SU-DHL-6 (cell line): ENCODE measurements at regions not wholly inside any gene's neighbourhood (a gene's known extent, or its start where the extent isn't known, plus 50 kb on each side); places are given as distances from the start of the nearest gene placed in this dataset.

Experiments used
- H2AFZ ChIP-seq: fragments of 200-600 bp; sonication (generic); 2 replicates; pipeline ENCODE4 v1.6.1; 2014; ENCODE audit warnings: low read depth, mild to moderate bottlenecking, moderate library complexity, mixed read lengths, antibody characterized with exemption, low read length; ENCODE audit not compliant: severe bottlenecking
- H3F3A ChIP-seq: fragments of 200-600 bp; shearing (Covaris generic); 2 replicates; pipeline ENCODE4 v1.6.0; 2016; ENCODE audit warnings: antibody characterized with exemption, mild to moderate bottlenecking; ENCODE audit not compliant: insufficient read depth
- H3K27ac ChIP-seq: fragments of 200-600 bp; sonication (generic); 2 replicates; pipeline ENCODE4 v1.5.1; 2016; ENCODE audit warnings: low read depth, mild to moderate bottlenecking, low read length, moderate library complexity, mixed read lengths
- H3K27me3 ChIP-seq: fragments of 200-600 bp; sonication (generic), shearing (Covaris generic); 2 replicates; pipeline ENCODE4 v1.6.0; 2014; ENCODE audit warnings: mild to moderate bottlenecking, low read length
- H3K36me3 ChIP-seq: fragments of 200-600 bp; sonication (generic); 2 replicates; pipeline ENCODE4 v1.6.1; 2014; ENCODE audit warnings: mild to moderate bottlenecking, low read length, mixed read lengths
- H3K4me2 ChIP-seq: fragments of 300-600, 200-600 bp; shearing (Covaris generic), sonication (generic); 2 replicates; pipeline ENCODE4 v1.6.0; 2014; ENCODE audit warnings: low read length, low read depth, mild to moderate bottlenecking; ENCODE audit not compliant: poor library complexity, severe bottlenecking
- H3K4me3 ChIP-seq: fragments of 200-600 bp; sonication (generic); 2 replicates; pipeline ENCODE4 v1.5.1; 2014; ENCODE audit warnings: antibody characterized with exemption, low read length, mild to moderate bottlenecking, mixed read lengths; ENCODE audit not compliant: insufficient read depth, poor library complexity, severe bottlenecking
- H3K79me2 ChIP-seq: fragments of 200-600 bp; sonication (generic); 2 replicates; pipeline ENCODE4 v1.6.1; 2014; ENCODE audit warnings: mild to moderate bottlenecking, low read length, moderate library complexity; ENCODE audit not compliant: insufficient read depth
- H3K9ac ChIP-seq: fragments of 200-600 bp; sonication (generic); 2 replicates; pipeline ENCODE4 v1.7.0; 2014; ENCODE audit warnings: mild to moderate bottlenecking, low read length
- H3K9me2 ChIP-seq: fragments of 200-600 bp; sonication (generic); replicated peaks from 2 replicates; pipeline ENCODE4 v1.6.1; 2014; ENCODE audit warnings: low read length; ENCODE audit not compliant: insufficient read depth
- H3K9me3 ChIP-seq: fragments of 200-600 bp; sonication (generic); 2 replicates; pipeline ENCODE4 v1.6.1; 2014; ENCODE audit warnings: low read length, mixed read lengths; ENCODE audit not compliant: insufficient read depth
- H4K20me1 ChIP-seq: fragments of 200-600 bp; sonication (generic); 2 replicates; pipeline ENCODE4 v1.6.1; 2014; ENCODE audit warnings: low read depth, mild to moderate bottlenecking, antibody characterized with exemption, low read length, moderate library complexity, mixed read lengths
- CTCF ChIP-seq: fragments of 200-600 bp; sonication (generic); IDR thresholded peaks from one replicate; pipeline ENCODE4 v1.5.1; 2017; ENCODE audit warnings: antibody characterized with exemption, mild to moderate bottlenecking, low read length, moderate library complexity; ENCODE audit not compliant: insufficient read depth, poor library complexity, severe bottlenecking
- EZH2phosphoT487 ChIP-seq: fragments of 200-600 bp; sonication (generic), shearing (Covaris generic); conservative IDR thresholded peaks from 2 replicates; pipeline ENCODE4 v1.6.1; 2018; ENCODE audit warnings: mild to moderate bottlenecking, antibody characterized with exemption, low read length, moderate library complexity, mixed read lengths

DNA sequence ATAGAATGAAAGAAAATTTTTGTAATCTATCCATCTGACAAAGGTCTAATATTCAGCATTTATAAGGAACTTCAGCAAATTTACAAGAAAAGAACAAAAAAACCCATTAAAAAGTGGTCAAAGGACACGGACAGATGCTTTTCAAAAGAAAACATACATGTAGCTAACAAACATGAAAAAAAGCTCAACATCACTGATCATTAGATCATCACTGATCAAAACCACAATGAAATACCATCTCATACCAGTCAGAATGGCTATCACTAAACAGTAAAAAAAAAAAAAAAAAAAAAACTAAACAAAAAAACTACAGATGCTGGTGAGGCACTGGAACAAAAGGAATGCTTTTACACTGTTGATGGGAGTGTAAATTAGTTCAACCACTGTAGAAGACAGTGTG, 837.1 kb downstream of the EPHA7 start:
- no peaks in the 10 kb centered on the region for H3K9me2 ChIP-seq
- no peak overlapping the region for H2AFZ ChIP-seq
- H3K4me2 ChIP-seq: no peak overlapping the region
- TF ChIP-seq CTCF: no peak
- no peak for TF ChIP-seq EZH2phosphoT487
- no peaks in the 10 kb centered on the region for H4K20me1 ChIP-seq
- no peak overlapping the region for H3K27ac ChIP-seq
- no peak overlapping the region for H3K9ac ChIP-seq
- no peaks in the 10 kb centered on the region for H3K9me3 ChIP-seq
- no peaks in the 10 kb centered on the region for H3K79me2 ChIP-seq
- H3K36me3 ChIP-seq: no peaks in the 10 kb centered on the region
- no peaks in the 10 kb centered on the region for H3F3A ChIP-seq
- H3K27me3 ChIP-seq: no peaks in the 10 kb centered on the region
- H3K4me3 ChIP-seq: no peak overlapping the region

DNA sequence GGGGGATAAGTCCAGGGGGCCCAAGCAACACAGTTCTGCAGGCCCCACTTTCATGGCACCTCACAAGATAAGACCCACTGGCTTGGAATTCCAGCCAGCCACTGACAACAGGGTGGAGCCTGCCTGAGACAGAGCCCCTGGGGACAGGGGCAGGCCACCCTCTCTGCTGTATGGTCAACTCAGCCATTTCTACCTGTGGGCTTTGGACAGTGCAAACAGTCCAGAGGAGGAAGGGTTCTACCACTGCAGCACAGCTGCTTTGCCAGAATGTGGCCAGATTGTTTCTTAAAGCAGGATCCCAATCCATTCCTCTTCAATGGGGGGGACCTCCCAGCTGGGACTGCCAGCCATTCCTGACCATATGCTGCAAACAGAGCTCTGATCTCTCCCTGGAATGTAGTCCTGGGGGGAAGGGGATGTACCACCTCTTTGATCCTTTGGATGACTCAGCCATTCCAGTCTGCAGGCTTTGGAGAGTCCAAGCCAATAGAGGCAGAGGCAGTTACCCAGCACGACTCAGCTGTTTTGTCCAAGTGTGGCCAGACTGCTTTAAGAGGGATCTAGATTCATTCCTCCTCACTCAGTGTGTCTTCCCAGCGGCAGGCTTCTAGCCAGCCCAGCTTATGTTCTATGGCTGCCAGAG, 842.2 kb downstream of the EPHA7 start:
- Histone ChIP-seq H3K9me3 (no peaks in the 10 kb centered on the region), H3K27ac (no peak overlapping the region), H2AFZ (no peak overlapping the region), H3K4me3 (no peak overlapping the region), H3K79me2 (no peaks in the 10 kb centered on the region), H4K20me1 (no peaks in the 10 kb centered on the region), H3F3A (no peaks in the 10 kb centered on the region), H3K4me2 (no peak overlapping the region), H3K27me3 (no peaks in the 10 kb centered on the region), H3K36me3 (no peaks in the 10 kb centered on the region), H3K9ac (no peak overlapping the region), H3K9me2 (no peaks in the 10 kb centered on the region)
- TF ChIP-seq CTCF (no peak), EZH2phosphoT487 (no peak)

DNA sequence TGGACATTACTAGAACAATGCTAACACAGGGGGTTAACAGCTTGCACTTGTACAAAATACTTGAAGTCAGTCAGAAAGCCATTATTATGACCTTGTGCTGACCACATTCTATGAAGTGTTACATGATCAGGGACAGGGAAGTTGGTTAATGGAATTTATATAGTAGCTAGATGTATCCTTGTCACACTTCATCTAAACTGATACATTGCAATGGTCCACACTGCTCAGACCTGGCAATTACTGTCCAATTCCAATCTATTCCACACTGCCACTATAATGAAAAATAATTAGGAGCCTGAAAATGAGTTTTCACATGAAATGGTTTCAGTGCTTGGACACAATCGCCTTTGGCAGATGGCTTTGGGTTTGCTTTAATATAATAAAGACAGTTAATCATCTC, 850.8 kb downstream of the EPHA7 start:
- Histone ChIP-seq H3K4me3 (no peak overlapping the region), H2AFZ (no peak overlapping the region), H3K27ac (no peak overlapping the region), H3K27me3 (no peaks in the 10 kb centered on the region), H3F3A (no peaks in the 10 kb centered on the region), H3K9me3 (no peaks in the 10 kb centered on the region), H3K4me2 (no peak overlapping the region), H3K79me2 (no peaks in the 10 kb centered on the region), H3K9me2 (no peaks in the 10 kb centered on the region), H4K20me1 (no peaks in the 10 kb centered on the region), H3K36me3 (no peaks in the 10 kb centered on the region), H3K9ac (no peak overlapping the region)
- TF ChIP-seq EZH2phosphoT487 (no peak), CTCF (no peak)
